HepG2 (cell line): ENCODE measurements at regions not wholly inside any gene's neighbourhood (a gene's known extent, or its start where the extent isn't known, plus 50 kb on each side); places are given as distances from the start of the nearest gene placed in this dataset.

Experiments used
- ATAC-seq: fragments of 200-7000 bp; cut with Tn5 transposase; 3 replicates; pipeline ENCODE4 v1.9.1; 2020; ENCODE audit warnings: mild to moderate bottlenecking, moderate library complexity
- BruUV-seq: library from RNA; stranded (reverse); fragments of 400-500 nt; replicated peaks from 2 replicates; lab custom pipeline; 2021; lab: Mats Ljungman, UMichigan
- CTCF ChIA-PET: fragments of 300-600 bp; formaldehyde crosslinking; extraction: SDS; loops from one replicate; lab custom pipeline; 2021; ENCODE audit warnings: low total read pairs, inconsistent platforms, low intra/inter-chr PET ratio; lab: Yijun Ruan, JAX
- POLR2A ChIA-PET: fragments of 350-600 bp; sonication (Branson Sonifier 250); formaldehyde crosslinking; loops from one replicate; lab custom pipeline; 2020; ENCODE audit warnings: antibody characterized with exemption, inconsistent platforms; lab: Yijun Ruan, JAX
- DNase-seq: peaks from one replicate; pipeline ENCODE4 v3.0.0-alpha.2; 2015; ENCODE audit warnings: low spot score
- FAIRE-seq: peaks from 3 replicates; lab custom pipeline; 2011; peaks lifted over from hg19 to GRCh38; lab: Jason Lieb, UNC
- H2AFZ ChIP-seq: one replicate; pipeline ENCODE4 v1.6.1; 2011; ENCODE audit warnings: low read length, inconsistent platforms
- H3K27ac ChIP-seq: fragments of 300-600 bp; 3 replicates; pipeline ENCODE4 v1.8.0; 2011; ENCODE audit warnings: mixed run types, mild to moderate bottlenecking, mixed read lengths, low read length, inconsistent platforms; ENCODE audit not compliant: insufficient read depth; ENCODE audit errors: extremely low read length
- H3K27me3 ChIP-seq, 2 experiments: fragments of 200-600 bp in 1 of 2; 2 replicates in 1 of 2; 3 replicates in 1 of 2; pipeline versions ENCODE4 v1.6.0 to v1.8.0; 2011; ENCODE audit warnings: low read length in 2 of 2, mild to moderate bottlenecking in 2 of 2, moderate library complexity in 2 of 2, inconsistent platforms in 1 of 2; ENCODE audit not compliant: insufficient read depth in 2 of 2, control insufficient read depth in 1 of 2
- H3K36me3 ChIP-seq, 2 experiments: fragments of 200-600 bp in 1 of 2; replicated peaks in 1 of 2; 2 replicates in 1 of 2; 3 replicates in 1 of 2; pipeline versions ENCODE4 v1.5.1 to v1.8.0; 2011; ENCODE audit warnings: low read length in 2 of 2, inconsistent platforms in 1 of 2; ENCODE audit not compliant: insufficient read depth in 2 of 2, control insufficient read depth in 1 of 2
- H3K4me1 ChIP-seq: 2 replicates; pipeline ENCODE4 v1.5.1; 2012; ENCODE audit warnings: low read length, inconsistent platforms; ENCODE audit not compliant: insufficient read depth
- H3K4me2 ChIP-seq: 2 replicates; pipeline ENCODE4 v1.6.0; 2011; ENCODE audit warnings: low read depth, low read length, inconsistent platforms
- H3K4me3 ChIP-seq, 3 experiments: fragments of 200-600 bp in 1 of 3; sonication (generic), shearing (Covaris generic) in 1 of 3; replicated peaks in 1 of 3; 2 replicates each; pipeline ENCODE4 v1.5.1; 2011 to 2016; ENCODE audit warnings: low read length in 3 of 3, inconsistent platforms in 2 of 3, low read depth in 2 of 3, mild to moderate bottlenecking in 2 of 3, control low read depth in 1 of 3, mixed read lengths in 1 of 3; ENCODE audit not compliant: insufficient read depth in 1 of 3
- H3K79me2 ChIP-seq: one replicate; pipeline ENCODE4 v1.6.1; 2011; ENCODE audit warnings: low read length, inconsistent platforms; ENCODE audit not compliant: insufficient read depth
- H3K9ac ChIP-seq: 2 replicates; pipeline ENCODE4 v1.6.0; 2011; ENCODE audit warnings: mild to moderate bottlenecking, low read depth, low read length, inconsistent platforms; ENCODE audit not compliant: insufficient read depth
- H3K9me3 ChIP-seq: 2 replicates; pipeline ENCODE4 v1.5.1; 2012; ENCODE audit warnings: mild to moderate bottlenecking, low read length
- H4K20me1 ChIP-seq: 2 replicates; pipeline ENCODE4 v1.6.0; 2011; ENCODE audit warnings: inconsistent platforms, mild to moderate bottlenecking, low read length, moderate library complexity; ENCODE audit not compliant: insufficient read depth
- DNMT1 ChIP-seq: sonication (generic); formaldehyde crosslinking; IDR thresholded peaks from 2 replicates; pipeline ENCODE4 v1.5.1; 2020; ENCODE audit warnings: mild to moderate bottlenecking, missing genetic modification reagents
- DR1 ChIP-seq: sonication (generic); formaldehyde crosslinking; IDR thresholded peaks from 2 replicates; pipeline ENCODE4 v1.8.0; 2021; ENCODE audit warnings: mild to moderate bottlenecking, missing genetic modification reagents, inconsistent platforms
- FUBP1 ChIP-seq: sonication (generic); formaldehyde crosslinking; IDR thresholded peaks from 2 replicates; pipeline ENCODE4 v1.5.1; 2020; ENCODE audit warnings: missing genetic modification reagents, mild to moderate bottlenecking, borderline replicate concordance
- THYN1 ChIP-seq: sonication (generic); formaldehyde crosslinking; IDR thresholded peaks from 2 replicates; pipeline ENCODE4 v1.8.1; 2023; ENCODE audit warnings: low read depth, mild to moderate bottlenecking, moderate library complexity, missing genetic modification reagents, borderline replicate concordance
- ZNF605 ChIP-seq: sonication (generic); formaldehyde crosslinking; IDR thresholded peaks from 2 replicates; pipeline ENCODE4 v1.8.0; 2022; ENCODE audit warnings: mild to moderate bottlenecking, missing genetic modification reagents
- WGBS: methylation state at CpG from one replicate; pipeline ENCODE4 v1.1.6; 2017; ENCODE audit warnings: low lambda C conversion rate; 5-methylcytosine and 5-hydroxymethylcytosine counted together
- in situ Hi-C: cut with HindIII; loops from 2 replicates; pipeline ENCODE4 v1.10.0; 2017; ENCODE audit warnings: low pct_unique_long_range_greater_than_20kb; ENCODE audit not compliant: extremely low pct_ligation_motif_present
- intact Hi-C: fragments of 100-400 bp; cut with micrococcal nuclease; formaldehyde crosslinking; loops from one replicate; pipeline ENCODE4 v1.10.0; 2022; ENCODE audit not compliant: unreplicated experiment
- TF ChIP-seq, protein P1 (sequence below): sonication (generic); formaldehyde crosslinking; IDR thresholded peaks from 2 replicates; pipeline ENCODE4 v1.4.0; 2020; ENCODE audit warnings: low read depth, missing genetic modification reagents

- TF ChIP-seq, protein P1, sequence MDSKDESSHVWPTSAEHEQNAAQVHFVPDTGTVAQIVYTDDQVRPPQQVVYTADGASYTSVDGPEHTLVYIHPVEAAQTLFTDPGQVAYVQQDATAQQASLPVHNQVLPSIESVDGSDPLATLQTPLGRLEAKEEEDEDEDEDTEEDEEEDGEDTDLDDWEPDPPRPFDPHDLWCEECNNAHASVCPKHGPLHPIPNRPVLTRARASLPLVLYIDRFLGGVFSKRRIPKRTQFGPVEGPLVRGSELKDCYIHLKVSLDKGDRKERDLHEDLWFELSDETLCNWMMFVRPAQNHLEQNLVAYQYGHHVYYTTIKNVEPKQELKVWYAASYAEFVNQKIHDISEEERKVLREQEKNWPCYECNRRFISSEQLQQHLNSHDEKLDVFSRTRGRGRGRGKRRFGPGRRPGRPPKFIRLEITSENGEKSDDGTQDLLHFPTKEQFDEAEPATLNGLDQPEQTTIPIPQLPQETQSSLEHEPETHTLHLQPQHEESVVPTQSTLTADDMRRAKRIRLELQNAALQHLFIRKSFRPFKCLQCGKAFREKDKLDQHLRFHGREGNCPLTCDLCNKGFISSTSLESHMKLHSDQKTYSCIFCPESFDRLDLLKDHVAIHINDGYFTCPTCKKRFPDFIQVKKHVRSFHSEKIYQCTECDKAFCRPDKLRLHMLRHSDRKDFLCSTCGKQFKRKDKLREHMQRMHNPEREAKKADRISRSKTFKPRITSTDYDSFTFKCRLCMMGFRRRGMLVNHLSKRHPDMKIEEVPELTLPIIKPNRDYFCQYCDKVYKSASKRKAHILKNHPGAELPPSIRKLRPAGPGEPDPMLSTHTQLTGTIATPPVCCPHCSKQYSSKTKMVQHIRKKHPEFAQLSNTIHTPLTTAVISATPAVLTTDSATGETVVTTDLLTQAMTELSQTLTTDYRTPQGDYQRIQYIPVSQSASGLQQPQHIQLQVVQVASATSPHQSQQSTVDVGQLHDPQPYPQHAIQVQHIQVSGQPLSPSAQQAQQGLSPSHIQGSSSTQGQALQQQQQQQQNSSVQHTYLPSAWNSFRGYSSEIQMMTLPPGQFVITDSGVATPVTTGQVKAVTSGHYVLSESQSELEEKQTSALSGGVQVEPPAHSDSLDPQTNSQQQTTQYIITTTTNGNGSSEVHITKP (CRISPR knock-in tag), result no peak
Measured at GRCh38 chr2:106623456-106623855, 136.3 kb downstream of the CD8B2 start (continued).

DNA sequence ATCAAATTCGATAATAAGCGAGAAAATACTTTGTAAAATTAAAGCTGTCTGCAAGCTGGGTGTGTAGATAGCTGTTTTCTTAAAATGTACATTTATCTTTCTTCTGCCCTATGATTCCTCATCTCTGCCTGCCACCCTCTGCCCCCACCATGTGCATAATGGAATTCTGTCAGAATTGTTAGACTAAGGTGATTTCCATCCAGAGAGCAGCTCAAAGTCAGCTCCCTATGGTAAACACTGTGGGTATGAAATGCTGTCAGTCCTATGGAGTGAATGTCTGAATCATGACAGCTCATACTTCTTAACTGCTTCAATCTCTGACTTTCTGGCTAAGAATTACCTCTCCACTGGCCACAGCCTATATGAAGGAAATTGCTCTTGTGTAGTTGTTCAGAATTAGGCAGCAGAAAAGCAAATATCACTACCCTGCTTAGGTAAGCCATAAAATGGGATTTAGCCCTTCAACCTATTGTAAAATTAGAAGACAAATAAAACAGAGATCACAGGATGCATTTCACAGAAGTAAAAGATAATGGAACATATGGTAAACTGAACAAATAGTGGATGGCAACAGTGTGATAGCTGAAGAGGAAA, 137.7 kb downstream of the CD8B2 start:
- no peaks in the 10 kb centered on the region for H3K36me3 ChIP-seq
- POLR2A ChIA-PET, result no interaction called here
- CTCF ChIA-PET, result no interaction called here
- H2AFZ ChIP-seq, result no peak overlapping the region
- no peak overlapping the region for H3K27ac ChIP-seq
- H3K4me2 ChIP-seq, result no peak overlapping the region
- TF ChIP-seq THYN1 (CRISPR knock-in tag), result no peak
- TF ChIP-seq DR1 (CRISPR knock-in tag), result no peak
- TF ChIP-seq FUBP1 (CRISPR knock-in tag), result no peak
- TF ChIP-seq ZNF605 (CRISPR knock-in tag), result no peak
- TF ChIP-seq DNMT1 (CRISPR knock-in tag), result no peak
- no peaks in the 10 kb centered on the region for H3K27me3 ChIP-seq
- DNase-seq, result no peak
- no peak overlapping the region for H3K4me3 ChIP-seq
- no peak for FAIRE-seq
- H3K9ac ChIP-seq, result no peak overlapping the region
- no peak for ATAC-seq
- intact Hi-C loops, result no loop called here
- BruUV-seq, result no TSS peak
- H4K20me1 ChIP-seq, result no peaks in the 10 kb centered on the region
- no peaks in the 10 kb centered on the region for H3K4me1 ChIP-seq
- peaks cover 24% of the 10 kb centered on the region for H3K9me3 ChIP-seq
- WGBS, result 0% methylated on average over 2 of the region's 2 CpGs
- in situ Hi-C loops, result loop anchor here (25.0 kb wide), 1 partner anchor 1537 kb away; no protein-coding TSS in a partner anchor
- H3K79me2 ChIP-seq, result no peaks in the 10 kb centered on the region
